Neural cell (in vitro differentiated cells): ENCODE measurements at regions not wholly inside any gene's neighbourhood (a gene's known extent, or its start where the extent isn't known, plus 50 kb on each side); places are given as distances from the start of the nearest gene placed in this dataset.

Experiments
- CTCF ChIP-seq: fragments of 450-650 bp; IDR thresholded peaks from 2 replicates; pipeline ENCODE4 v1.5.1; 2014; ENCODE audit warnings: antibody characterized with exemption, mild to moderate bottlenecking, moderate library complexity; ENCODE audit not compliant: poor library complexity, severe bottlenecking
- POLR2AphosphoS5 ChIP-seq: IDR thresholded peaks from 2 replicates; pipeline ENCODE4 v1.6.1; 2012
- REST ChIP-seq: IDR thresholded peaks from 2 replicates; pipeline ENCODE4 v1.6.1; 2012; ENCODE audit warnings: borderline replicate concordance

GRCh38 chr14:55502746-55503284 is 62.4 kb upstream of the TBPL2 start:
- no peak for TF ChIP-seq CTCF
- no peak for TF ChIP-seq REST
- TF ChIP-seq POLR2AphosphoS5, result no peak
